OCI-LY7 (cell line): ENCODE measurements at regions not wholly inside any gene's neighbourhood (a gene's known extent, or its start where the extent isn't known, plus 50 kb on each side); places are given as distances from the start of the nearest gene placed in this dataset.
"Not testable (repeated sequence)": the region's sequence is repeated elsewhere in the genome, so short reads cannot be mapped to it uniquely, and the experiment has no call there.

Source experiments
- BruUV-seq: library from RNA; stranded (reverse); fragments of 400-500 nt; replicated peaks from 2 replicates; lab custom pipeline; 2021; lab: Mats Ljungman, UMichigan
- CTCF ChIA-PET: fragments of 300-600 bp; sonication (Branson Sonifier 250); formaldehyde crosslinking; loops from one replicate; lab custom pipeline; 2022; ENCODE audit warnings: antibody characterized with exemption; ENCODE audit not compliant: unreplicated experiment; lab: Charles Lee
- POLR2A ChIA-PET: fragments of 300-600 bp; sonication (Branson Sonifier 250); formaldehyde crosslinking; loops from one replicate; lab custom pipeline; 2022; ENCODE audit warnings: antibody characterized with exemption; lab: Charles Lee
- DNase-seq: peaks from one replicate; pipeline ENCODE4 v3.0.0-alpha.2; 2015; ENCODE audit warnings: low spot score
- H2AFZ ChIP-seq: fragments of 200-600 bp; sonication (generic), shearing (Covaris generic); 2 replicates; pipeline ENCODE4 v1.6.1; 2014; ENCODE audit warnings: mild to moderate bottlenecking, antibody characterized with exemption, low read length, moderate library complexity
- H3K27ac ChIP-seq: fragments of 200-600 bp; sonication (generic); 2 replicates; pipeline ENCODE4 v1.5.1; 2014; ENCODE audit warnings: mixed run types, low read depth, mild to moderate bottlenecking, moderate library complexity, low read length, inconsistent platforms; ENCODE audit not compliant: poor library complexity, severe bottlenecking
- H3K36me3 ChIP-seq: fragments of 200-600 bp; sonication (generic); 2 replicates; pipeline ENCODE4 v1.6.1; 2014; ENCODE audit warnings: mild to moderate bottlenecking, antibody characterized with exemption, low read length, moderate library complexity, mixed read lengths; ENCODE audit not compliant: insufficient read depth
- H3K4me1 ChIP-seq: fragments of 200-600 bp; sonication (generic); 2 replicates; pipeline ENCODE4 v1.5.1; 2014; ENCODE audit warnings: mild to moderate bottlenecking, low read length; ENCODE audit not compliant: insufficient read depth, poor library complexity, severe bottlenecking
- H3K4me2 ChIP-seq: fragments of 200-600 bp; sonication (generic); 2 replicates; pipeline ENCODE4 v1.6.1; 2014; ENCODE audit warnings: mild to moderate bottlenecking, low read length
- H3K4me3 ChIP-seq: fragments of 200-600 bp; sonication (generic); 2 replicates; pipeline ENCODE4 v1.5.1; 2014; ENCODE audit warnings: mild to moderate bottlenecking, low read depth, low read length; ENCODE audit not compliant: poor library complexity, severe bottlenecking
- H3K79me2 ChIP-seq: fragments of 200-600 bp; sonication (generic); 2 replicates; pipeline ENCODE4 v1.6.1; 2016; ENCODE audit warnings: low read depth, mild to moderate bottlenecking, low read length, moderate library complexity, mixed read lengths; ENCODE audit not compliant: insufficient read depth
- H3K9me2 ChIP-seq: fragments of 200-600 bp; sonication (generic); 2 replicates; pipeline ENCODE4 v1.6.1; 2016; ENCODE audit warnings: mild to moderate bottlenecking, low read length, mixed read lengths; ENCODE audit not compliant: insufficient read depth
- H3K9me3 ChIP-seq: fragments of 200-600 bp; sonication (generic); 2 replicates; pipeline ENCODE4 v1.6.1; 2014; ENCODE audit warnings: mild to moderate bottlenecking, mixed run types, low read length, mixed read lengths
- H4K20me1 ChIP-seq: fragments of 200-600 bp; sonication (generic); 2 replicates; pipeline ENCODE4 v1.6.1; 2014; ENCODE audit warnings: mild to moderate bottlenecking, antibody characterized with exemption, low read length, moderate library complexity, mixed read lengths; ENCODE audit not compliant: insufficient read depth
- CTCF ChIP-seq: fragments of 200-600 bp; sonication (generic); conservative IDR thresholded peaks from 2 replicates; pipeline ENCODE4 v1.5.1; 2014; ENCODE audit warnings: mild to moderate bottlenecking, antibody characterized with exemption, low read length, moderate library complexity, mixed read lengths
- EZH2phosphoT487 ChIP-seq: fragments of 200-600 bp; sonication (generic); IDR thresholded peaks from 2 replicates; pipeline ENCODE4 v1.6.1; 2018; ENCODE audit warnings: low read depth, borderline replicate concordance, mild to moderate bottlenecking, mixed run types, antibody characterized with exemption, low read length, moderate library complexity, mixed read lengths
- intact Hi-C: fragments of 100-400 bp; cut with micrococcal nuclease; formaldehyde crosslinking; loops from one replicate; pipeline ENCODE4 v1.10.0; 2022; ENCODE audit not compliant: unreplicated experiment

GRCh38 chr14:25322784-25323183 lies 272.8 kb upstream of the STXBP6 start:
- no peak overlapping the region for H2AFZ ChIP-seq
- H3K79me2 ChIP-seq = no peaks in the 10 kb centered on the region
- H3K9me3 ChIP-seq = no peaks in the 10 kb centered on the region
- H3K4me1 ChIP-seq = no peaks in the 10 kb centered on the region
- no TSS peak for BruUV-seq
- CTCF ChIA-PET = no interaction called here
- H3K4me2 ChIP-seq = no peak overlapping the region
- no peaks in the 10 kb centered on the region for H3K9me2 ChIP-seq
- DNase-seq = no peak
- H3K4me3 ChIP-seq = no peak overlapping the region
- intact Hi-C loops = no loop called here
- no peak overlapping the region for H3K27ac ChIP-seq
- POLR2A ChIA-PET = no interaction called here
- no peaks in the 10 kb centered on the region for H4K20me1 ChIP-seq
- no peaks in the 10 kb centered on the region for H3K36me3 ChIP-seq
- no peak for TF ChIP-seq CTCF
- TF ChIP-seq EZH2phosphoT487 = no peak

DNA sequence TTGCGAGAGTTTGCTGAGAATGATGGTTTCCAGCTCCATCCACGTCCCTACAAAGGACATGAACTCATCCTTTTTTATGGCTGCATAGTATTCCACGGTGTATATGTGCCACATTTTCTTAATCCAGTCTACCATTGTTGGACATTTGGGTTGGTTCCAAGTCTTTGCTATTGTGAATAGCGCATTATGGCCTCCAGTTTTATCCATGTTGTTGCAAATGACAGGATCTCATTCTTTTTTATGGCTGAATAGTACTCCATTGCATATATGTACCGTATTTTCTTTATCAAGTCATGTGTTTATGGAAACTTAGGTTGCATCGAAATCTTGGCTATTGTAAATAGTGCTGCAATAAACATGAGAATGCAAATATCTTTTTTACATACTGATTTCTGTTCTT lies 266.1 kb upstream of the STXBP6 start:
- intact Hi-C loops, POLR2A ChIA-PET, BruUV-seq, H3K4me1 ChIP-seq, H3K27ac ChIP-seq, H3K9me3 ChIP-seq, CTCF ChIA-PET, H3K79me2 ChIP-seq, DNase-seq, H2AFZ ChIP-seq, H3K4me2 ChIP-seq, H4K20me1 ChIP-seq, H3K4me3 ChIP-seq, H3K36me3 ChIP-seq, H3K9me2 ChIP-seq: not testable (repeated sequence)

- no peaks in the 10 kb centered on the region for H3K79me2 ChIP-seq
- TF ChIP-seq CTCF (no peak), EZH2phosphoT487 (no peak)
- H2AFZ ChIP-seq = no peak overlapping the region
- DNase-seq = no peak
- no peak overlapping the region for H3K4me2 ChIP-seq
- H3K36me3 ChIP-seq = no peaks in the 10 kb centered on the region
- H3K9me3 ChIP-seq = no peaks in the 10 kb centered on the region
- intact Hi-C loops = no loop called here
- H3K9me2 ChIP-seq = no peaks in the 10 kb centered on the region
- H3K4me1 ChIP-seq = no peaks in the 10 kb centered on the region
- ChIA-PET POLR2A (no interaction called here), CTCF (no interaction called here)
- no TSS peak for BruUV-seq
- no peaks in the 10 kb centered on the region for H4K20me1 ChIP-seq
- H3K4me3 ChIP-seq = no peak overlapping the region
- H3K27ac ChIP-seq = no peak overlapping the region
Measured at GRCh38 chr14:25308244-25308643, 258.3 kb upstream of the STXBP6 start.
